ENCODE measurements at regions not wholly inside any gene's neighbourhood (a gene's known extent, or its start where the extent isn't known, plus 50 kb on each side); places are given as distances from the start of the nearest gene placed in this dataset.

DNA sequence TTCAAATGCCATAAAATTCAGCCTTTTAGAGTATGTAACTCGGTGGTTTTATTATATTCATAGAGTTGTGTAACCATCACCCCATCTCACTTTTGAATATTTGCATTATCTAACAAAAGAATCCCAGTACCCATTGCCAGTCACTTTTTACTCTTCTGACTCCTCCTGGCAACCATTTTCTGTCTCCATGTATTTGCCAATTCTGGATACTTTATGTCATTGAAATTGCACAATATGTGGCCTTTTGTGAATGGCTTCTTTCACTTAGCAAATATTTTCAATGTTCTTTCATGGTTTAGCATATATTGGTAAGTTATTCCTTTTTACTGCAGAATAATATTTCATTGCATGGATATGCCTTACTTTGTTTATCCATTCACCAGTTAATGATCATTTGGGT, 79.9 kb downstream of the SLIT2 start:
- Histone ChIP-seq H3K4me3 (ENCODE audit: insufficient read depth, low read length, poor library complexity, severe bottlenecking) (no peak overlapping the region), H4K20me1 (ENCODE audit: low read depth, low read length) (no peaks in the 10 kb centered on the region), H3K4me2 (ENCODE audit: low read depth, low read length, poor library complexity, severe bottlenecking) (no peak overlapping the region), H3K27ac (ENCODE audit: low read depth, low read length) (no peak overlapping the region), H3K9me3 (ENCODE audit: insufficient read depth, low read length) (no peaks in the 10 kb centered on the region), H3F3A (ENCODE audit: insufficient read depth) (no peaks in the 10 kb centered on the region), H3K27me3 (ENCODE audit: low read length) (no peaks in the 10 kb centered on the region), H3K36me3 (ENCODE audit: low read length) (no peaks in the 10 kb centered on the region), H3K9me2 (replicated peaks; ENCODE audit: insufficient read depth, low read length) (no peaks in the 10 kb centered on the region), H2AFZ (ENCODE audit: low read depth, low read length, severe bottlenecking) (no peak overlapping the region), H3K79me2 (ENCODE audit: insufficient read depth, low read length) (no peaks in the 10 kb centered on the region), H3K9ac (ENCODE audit: low read length) (no peak overlapping the region)
- TF ChIP-seq, protein P1, sequence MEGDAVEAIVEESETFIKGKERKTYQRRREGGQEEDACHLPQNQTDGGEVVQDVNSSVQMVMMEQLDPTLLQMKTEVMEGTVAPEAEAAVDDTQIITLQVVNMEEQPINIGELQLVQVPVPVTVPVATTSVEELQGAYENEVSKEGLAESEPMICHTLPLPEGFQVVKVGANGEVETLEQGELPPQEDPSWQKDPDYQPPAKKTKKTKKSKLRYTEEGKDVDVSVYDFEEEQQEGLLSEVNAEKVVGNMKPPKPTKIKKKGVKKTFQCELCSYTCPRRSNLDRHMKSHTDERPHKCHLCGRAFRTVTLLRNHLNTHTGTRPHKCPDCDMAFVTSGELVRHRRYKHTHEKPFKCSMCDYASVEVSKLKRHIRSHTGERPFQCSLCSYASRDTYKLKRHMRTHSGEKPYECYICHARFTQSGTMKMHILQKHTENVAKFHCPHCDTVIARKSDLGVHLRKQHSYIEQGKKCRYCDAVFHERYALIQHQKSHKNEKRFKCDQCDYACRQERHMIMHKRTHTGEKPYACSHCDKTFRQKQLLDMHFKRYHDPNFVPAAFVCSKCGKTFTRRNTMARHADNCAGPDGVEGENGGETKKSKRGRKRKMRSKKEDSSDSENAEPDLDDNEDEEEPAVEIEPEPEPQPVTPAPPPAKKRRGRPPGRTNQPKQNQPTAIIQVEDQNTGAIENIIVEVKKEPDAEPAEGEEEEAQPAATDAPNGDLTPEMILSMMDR (IDR thresholded peaks at IDR 0.05; ENCODE audit: insufficient read depth, low read length, poor library complexity, severe bottlenecking) = no peak
- TF ChIP-seq EZH2phosphoT487 (conservative IDR thresholded peaks at IDR 0.05; ENCODE audit: low read length) = no peak

DNA sequence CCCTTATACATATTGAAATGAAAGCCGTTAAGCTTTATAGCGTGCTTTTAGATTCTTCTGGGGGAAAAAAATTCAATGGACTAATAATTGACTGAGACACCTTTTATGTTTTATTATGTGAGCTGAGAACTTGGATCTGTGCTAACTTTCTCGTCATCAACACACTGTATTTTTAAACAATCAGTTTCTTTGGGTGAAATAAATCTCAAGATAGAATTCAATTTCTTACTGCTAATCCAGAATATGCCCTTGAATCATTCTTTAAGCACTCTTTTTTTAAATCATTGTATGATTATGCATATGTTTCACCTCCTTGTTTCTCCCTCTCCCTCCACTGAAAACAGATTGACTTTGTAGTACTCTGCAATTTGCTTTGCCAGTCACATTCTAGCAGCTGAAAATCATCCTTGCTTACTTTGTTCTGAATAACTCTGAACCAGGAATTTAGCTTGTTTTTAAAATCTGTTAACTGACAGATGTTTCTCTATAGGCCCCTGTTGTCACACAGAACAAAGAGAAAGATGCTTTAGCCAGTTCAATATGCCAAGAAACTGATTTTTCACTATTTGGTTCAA, 81.5 kb downstream of the SLIT2 start:
- Histone ChIP-seq H3K27ac (ENCODE audit: low read depth, low read length) (no peak overlapping the region), H2AFZ (ENCODE audit: low read depth, low read length, severe bottlenecking) (no peak overlapping the region), H3K79me2 (ENCODE audit: insufficient read depth, low read length) (no peaks in the 10 kb centered on the region), H4K20me1 (ENCODE audit: low read depth, low read length) (no peaks in the 10 kb centered on the region), H3K9me3 (ENCODE audit: insufficient read depth, low read length) (no peaks in the 10 kb centered on the region), H3K9me2 (replicated peaks; ENCODE audit: insufficient read depth, low read length) (no peaks in the 10 kb centered on the region), H3F3A (ENCODE audit: insufficient read depth) (no peaks in the 10 kb centered on the region), H3K4me2 (ENCODE audit: low read depth, low read length, poor library complexity, severe bottlenecking) (no peak overlapping the region), H3K36me3 (ENCODE audit: low read length) (no peaks in the 10 kb centered on the region), H3K4me3 (ENCODE audit: insufficient read depth, low read length, poor library complexity, severe bottlenecking) (no peak overlapping the region), H3K9ac (ENCODE audit: low read length) (no peak overlapping the region), H3K27me3 (ENCODE audit: low read length) (no peaks in the 10 kb centered on the region)
- TF ChIP-seq, protein P1 (IDR thresholded peaks at IDR 0.05; ENCODE audit: insufficient read depth, low read length, poor library complexity, severe bottlenecking) = no peak
- TF ChIP-seq EZH2phosphoT487 (conservative IDR thresholded peaks at IDR 0.05; ENCODE audit: low read length) = no peak

DNA sequence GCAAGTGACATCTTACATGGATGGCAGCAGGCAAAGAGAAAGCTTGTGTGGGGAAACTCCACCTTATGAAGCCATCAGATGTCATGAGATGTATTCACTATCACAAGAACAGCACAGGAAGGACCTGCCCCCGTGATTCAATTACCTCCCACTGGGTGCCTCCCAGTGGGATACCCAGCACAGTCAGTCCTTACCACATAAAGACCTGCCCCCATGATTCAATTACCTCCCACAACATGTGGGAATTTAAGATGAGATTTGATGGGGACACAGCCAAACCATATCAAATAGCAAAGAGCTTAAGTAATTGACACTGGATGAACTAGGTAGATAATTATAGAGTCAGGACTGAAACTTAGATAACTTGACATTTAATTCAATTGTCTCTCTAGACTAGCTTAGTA, 85.6 kb downstream of the SLIT2 start:
- Histone ChIP-seq H3K79me2 (ENCODE audit: insufficient read depth, low read length) (no peaks in the 10 kb centered on the region), H3K27me3 (ENCODE audit: low read length) (no peaks in the 10 kb centered on the region), H3K4me3 (ENCODE audit: insufficient read depth, low read length, poor library complexity, severe bottlenecking) (no peak overlapping the region), H3K9ac (ENCODE audit: low read length) (no peak overlapping the region), H3F3A (ENCODE audit: insufficient read depth) (no peaks in the 10 kb centered on the region), H3K27ac (ENCODE audit: low read depth, low read length) (no peak overlapping the region), H2AFZ (ENCODE audit: low read depth, low read length, severe bottlenecking) (no peak overlapping the region), H3K9me2 (replicated peaks; ENCODE audit: insufficient read depth, low read length) (no peaks in the 10 kb centered on the region), H3K9me3 (ENCODE audit: insufficient read depth, low read length) (no peaks in the 10 kb centered on the region), H4K20me1 (ENCODE audit: low read depth, low read length) (no peaks in the 10 kb centered on the region), H3K4me2 (ENCODE audit: low read depth, low read length, poor library complexity, severe bottlenecking) (no peak overlapping the region), H3K36me3 (ENCODE audit: low read length) (no peaks in the 10 kb centered on the region)
- TF ChIP-seq, protein P1 (IDR thresholded peaks at IDR 0.05; ENCODE audit: insufficient read depth, low read length, poor library complexity, severe bottlenecking) = no peak
- no peak for TF ChIP-seq EZH2phosphoT487 (conservative IDR thresholded peaks at IDR 0.05; ENCODE audit: low read length)
